Endothelial cell of umbilical vein (primary cell): ENCODE measurements at regions not wholly inside any gene's neighbourhood (a gene's known extent, or its start where the extent isn't known, plus 50 kb on each side); places are given as distances from the start of the nearest gene placed in this dataset.

Experiments used
- POLR2A ChIP-seq: IDR thresholded peaks from 2 replicates; pipeline ENCODE4 v1.6.1; 2012; ENCODE audit warnings: low read depth, mild to moderate bottlenecking, control low read depth, low read length
- POLR2AphosphoS5 ChIP-seq: IDR thresholded peaks from 2 replicates; pipeline ENCODE4 v1.6.1; 2012; ENCODE audit warnings: low read depth, mild to moderate bottlenecking, control low read depth, low read length, moderate library complexity; ENCODE audit not compliant: insufficient read depth
- TF ChIP-seq, protein P1 (sequence below), 2 donors: IDR thresholded peaks; 1 replicate in 1 of 2; 2 replicates in 1 of 2; pipeline ENCODE4 v1.5.1; 2011; ENCODE audit warnings: low read length in 2 of 2, mild to moderate bottlenecking in 2 of 2, moderate library complexity in 2 of 2, control low read depth in 1 of 2, inconsistent platforms in 1 of 2, low read depth in 1 of 2; ENCODE audit not compliant: insufficient read depth in 1 of 2; ENCODE audit errors: extremely low read depth in 1 of 2

DNA sequence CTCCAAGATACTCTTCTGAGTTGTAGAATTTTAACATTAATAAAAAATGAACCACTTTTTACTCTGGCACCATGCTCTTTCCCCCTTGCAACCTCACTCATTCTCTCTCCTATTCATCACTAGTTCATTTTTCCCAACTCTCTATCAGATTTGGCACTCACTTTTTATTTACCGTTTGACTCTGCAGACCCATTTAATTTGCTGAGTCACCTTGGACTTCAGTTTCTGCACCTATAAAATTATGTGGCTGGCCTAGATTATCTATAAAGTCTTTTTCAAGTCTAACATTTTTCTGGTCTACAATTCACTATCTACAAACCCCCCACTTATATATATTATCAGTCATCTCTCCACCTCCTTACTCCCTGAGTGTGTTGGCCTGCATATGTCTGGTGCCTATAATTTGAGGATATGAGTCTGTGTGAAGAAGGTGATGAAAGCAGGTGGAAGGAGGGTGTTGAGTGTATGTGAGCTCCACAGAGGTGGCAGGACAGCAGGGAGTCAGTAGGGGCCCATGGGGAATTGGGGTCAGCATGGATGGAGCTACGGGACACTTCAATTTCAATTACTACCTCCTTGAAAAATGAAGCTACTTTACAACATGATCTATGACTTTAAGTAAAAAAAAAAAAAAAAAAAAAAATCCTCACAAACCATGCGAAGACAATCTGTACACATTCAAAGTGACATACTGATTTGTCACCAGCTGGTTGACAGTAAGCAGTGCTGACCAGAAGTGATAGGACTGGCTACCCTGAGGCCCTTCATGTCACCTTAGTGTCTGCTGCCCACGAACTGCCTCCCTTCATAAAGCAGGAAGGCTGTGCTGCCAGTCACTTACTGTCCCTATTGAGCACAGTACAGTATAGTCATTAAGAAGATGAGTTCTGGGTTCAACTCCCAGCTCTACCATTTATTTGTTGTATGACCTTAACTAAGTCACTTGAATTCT lies 334.2 kb upstream of the IL12A start:
- TF ChIP-seq, protein P1, sequence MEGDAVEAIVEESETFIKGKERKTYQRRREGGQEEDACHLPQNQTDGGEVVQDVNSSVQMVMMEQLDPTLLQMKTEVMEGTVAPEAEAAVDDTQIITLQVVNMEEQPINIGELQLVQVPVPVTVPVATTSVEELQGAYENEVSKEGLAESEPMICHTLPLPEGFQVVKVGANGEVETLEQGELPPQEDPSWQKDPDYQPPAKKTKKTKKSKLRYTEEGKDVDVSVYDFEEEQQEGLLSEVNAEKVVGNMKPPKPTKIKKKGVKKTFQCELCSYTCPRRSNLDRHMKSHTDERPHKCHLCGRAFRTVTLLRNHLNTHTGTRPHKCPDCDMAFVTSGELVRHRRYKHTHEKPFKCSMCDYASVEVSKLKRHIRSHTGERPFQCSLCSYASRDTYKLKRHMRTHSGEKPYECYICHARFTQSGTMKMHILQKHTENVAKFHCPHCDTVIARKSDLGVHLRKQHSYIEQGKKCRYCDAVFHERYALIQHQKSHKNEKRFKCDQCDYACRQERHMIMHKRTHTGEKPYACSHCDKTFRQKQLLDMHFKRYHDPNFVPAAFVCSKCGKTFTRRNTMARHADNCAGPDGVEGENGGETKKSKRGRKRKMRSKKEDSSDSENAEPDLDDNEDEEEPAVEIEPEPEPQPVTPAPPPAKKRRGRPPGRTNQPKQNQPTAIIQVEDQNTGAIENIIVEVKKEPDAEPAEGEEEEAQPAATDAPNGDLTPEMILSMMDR (IDR thresholded peaks at IDR 0.05; ENCODE audit: extremely low read depth in 1 of 2, insufficient read depth in 1 of 2, low read depth in 1 of 2, low read length in 2 of 2), result no peak
- TF ChIP-seq POLR2A (no peak), POLR2AphosphoS5 (no peak)
